ENCODE measurements at regions not wholly inside any gene's neighbourhood (a gene's known extent, or its start where the extent isn't known, plus 50 kb on each side); places are given as distances from the start of the nearest gene placed in this dataset.

DNA sequence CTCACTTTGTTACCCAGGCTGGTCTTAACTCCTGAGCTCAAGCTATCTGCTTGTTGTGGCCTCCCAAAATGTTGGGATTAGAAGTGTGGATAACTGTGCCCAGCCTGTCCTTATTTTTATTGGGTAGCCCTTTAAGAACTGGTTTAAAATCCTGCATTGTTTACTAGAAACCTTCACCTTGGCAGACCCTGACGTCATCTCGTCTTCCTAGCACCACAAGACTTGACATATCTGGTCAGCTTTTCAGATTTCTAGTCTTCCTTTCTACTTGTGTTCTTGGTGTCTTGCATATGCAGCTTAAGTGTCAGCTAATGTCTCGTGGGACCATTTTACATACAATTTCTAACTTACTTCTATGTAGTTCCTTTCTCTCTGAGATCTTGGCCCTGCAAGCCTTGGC is 258.9 kb downstream of the IZUMO3 start:
- H3K9ac ChIP-seq (ENCODE audit: low read length): no peak overlapping the region
- H3K36me3 ChIP-seq (ENCODE audit: insufficient read depth, low read length): no peaks in the 10 kb centered on the region
- no peaks in the 10 kb centered on the region for H3K9me3 ChIP-seq (ENCODE audit: low read length)
- H3K79me2 ChIP-seq (replicated peaks; ENCODE audit: insufficient read depth, low read length): no peaks in the 10 kb centered on the region
- H3K4me2 ChIP-seq (ENCODE audit: low read length): no peak overlapping the region
- TF ChIP-seq EP300 (conservative IDR thresholded peaks at IDR 0.05; ENCODE audit: poor library complexity, severe bottlenecking): no peak
- TF ChIP-seq TAF1 (IDR thresholded peaks at IDR 0.05; ENCODE audit: low read depth): no peak
- no peak for TF ChIP-seq POLR2AphosphoS5 (IDR thresholded peaks at IDR 0.05)
- TF ChIP-seq CTCF (IDR thresholded peaks at IDR 0.05; ENCODE audit: poor library complexity, severe bottlenecking): no peak
- no peak for TF ChIP-seq MXI1 (conservative IDR thresholded peaks at IDR 0.05; ENCODE audit: poor library complexity, severe bottlenecking)
- no peak for TF ChIP-seq REST (IDR thresholded peaks at IDR 0.05; ENCODE audit: borderline replicate concordance)
- no peak for TF ChIP-seq EZH2 (IDR thresholded peaks at IDR 0.05; ENCODE audit: borderline replicate concordance, insufficient read depth, low read length, poor library complexity, severe bottlenecking)
- no peak for TF ChIP-seq SMC3 (conservative IDR thresholded peaks at IDR 0.05; ENCODE audit: poor library complexity)
- no peak for TF ChIP-seq RAD21 (conservative IDR thresholded peaks at IDR 0.05)
- no peak overlapping the region for H3K4me3 ChIP-seq (ENCODE audit: low read length)
- H3K27ac ChIP-seq (ENCODE audit: low read length): no peak overlapping the region
- H2AFZ ChIP-seq (ENCODE audit: low read depth, low read length): no peak overlapping the region
- H4K20me1 ChIP-seq (ENCODE audit: insufficient read depth): no peaks in the 10 kb centered on the region
- no peaks in the 10 kb centered on the region for H3K9me2 ChIP-seq (ENCODE audit: insufficient read depth, low read length)
- no peaks in the 10 kb centered on the region for H3F3A ChIP-seq (ENCODE audit: insufficient read depth, low read length, poor library complexity, severe bottlenecking)
- H3K27me3 ChIP-seq (ENCODE audit: insufficient read depth, low read depth, low read length): no peaks in the 10 kb centered on the region

- H3K4me2 ChIP-seq (ENCODE audit: low read length): no peak overlapping the region
- H3K9me3 ChIP-seq (ENCODE audit: low read length): no peaks in the 10 kb centered on the region
- no peaks in the 10 kb centered on the region for H4K20me1 ChIP-seq (ENCODE audit: insufficient read depth)
- TF ChIP-seq SMC3 (conservative IDR thresholded peaks at IDR 0.05; ENCODE audit: poor library complexity) (no peak), MXI1 (conservative IDR thresholded peaks at IDR 0.05; ENCODE audit: poor library complexity, severe bottlenecking) (no peak), REST (IDR thresholded peaks at IDR 0.05; ENCODE audit: borderline replicate concordance) (no peak), POLR2AphosphoS5 (IDR thresholded peaks at IDR 0.05) (no peak), EZH2 (IDR thresholded peaks at IDR 0.05; ENCODE audit: borderline replicate concordance, insufficient read depth, low read length, poor library complexity, severe bottlenecking) (no peak), RAD21 (conservative IDR thresholded peaks at IDR 0.05) (no peak), CTCF (IDR thresholded peaks at IDR 0.05; ENCODE audit: poor library complexity, severe bottlenecking) (no peak), TAF1 (IDR thresholded peaks at IDR 0.05; ENCODE audit: low read depth) (no peak), EP300 (conservative IDR thresholded peaks at IDR 0.05; ENCODE audit: poor library complexity, severe bottlenecking) (no peak)
- no peak overlapping the region for H3K4me3 ChIP-seq (ENCODE audit: low read length)
- H2AFZ ChIP-seq (ENCODE audit: low read depth, low read length): no peak overlapping the region
- no peaks in the 10 kb centered on the region for H3K27me3 ChIP-seq (ENCODE audit: insufficient read depth, low read depth, low read length)
- no peaks in the 10 kb centered on the region for H3F3A ChIP-seq (ENCODE audit: insufficient read depth, low read length, poor library complexity, severe bottlenecking)
- no peak overlapping the region for H3K27ac ChIP-seq (ENCODE audit: low read length)
- no peaks in the 10 kb centered on the region for H3K9me2 ChIP-seq (ENCODE audit: insufficient read depth, low read length)
- no peaks in the 10 kb centered on the region for H3K36me3 ChIP-seq (ENCODE audit: insufficient read depth, low read length)
- no peaks in the 10 kb centered on the region for H3K79me2 ChIP-seq (replicated peaks; ENCODE audit: insufficient read depth, low read length)
- H3K9ac ChIP-seq (ENCODE audit: low read length): no peak overlapping the region
Measured at GRCh38 chr9:24258626-24259025, 287.1 kb downstream of the IZUMO3 start.
